Right hindlimb (tissue), 1 donor: ENCODE measurements at regions not wholly inside any gene's neighbourhood (a gene's known extent, or its start where the extent isn't known, plus 50 kb on each side); places are given as distances from the start of the nearest gene placed in this dataset.
"Not testable (repeated sequence)": the region's sequence is repeated elsewhere in the genome, so short reads cannot be mapped to it uniquely, and the experiment has no call there.

ENCODE experiments used
- DNase-seq: peaks from one replicate; pipeline ENCODE4 v3.0.0-alpha.2; 2018

GRCh38 chr7:84729284-84729683, 457.6 kb downstream of the SEMA3D start:
- DNase-seq = no peak

- DNase-seq = no peak
These were observed 464.1 kb downstream of the SEMA3D start for GRCh38 chr7:84722734-84723133.

GRCh38 chr7:84722086-84722485, 464.8 kb downstream of the SEMA3D start:
- DNase-seq = no peak

- DNase-seq = no peak
These were observed 466.3 kb downstream of the SEMA3D start for GRCh38 chr7:84720456-84721097.

- no peak for DNase-seq
These were observed 472.1 kb downstream of the SEMA3D start for GRCh38 chr7:84714765-84715164.

GRCh38 chr7:84712374-84713121, 474.3 kb downstream of the SEMA3D start:
- DNase-seq = no peak

GRCh38 chr7:84710538-84710937, 476.3 kb downstream of the SEMA3D start:
- not testable (repeated sequence) for DNase-seq

- no peak for DNase-seq
These were observed 481.1 kb downstream of the SEMA3D start for GRCh38 chr7:84705706-84706105.

- DNase-seq = no peak
These were observed 481.8 kb downstream of the SEMA3D start for GRCh38 chr7:84705079-84705478.

- DNase-seq = no peak
These were observed 482.5 kb downstream of the SEMA3D start for GRCh38 chr7:84704380-84704779.

GRCh38 chr7:84701524-84702306, 485.1 kb downstream of the SEMA3D start:
- peak; percentile 29 for DNase-seq

GRCh38 chr7:84700563-84701370, 486.1 kb downstream of the SEMA3D start:
- DNase-seq = no peak

- no peak for DNase-seq
These were observed 489.4 kb downstream of the SEMA3D start for GRCh38 chr7:84697506-84697905.

- DNase-seq = no peak
These were observed 493.4 kb downstream of the SEMA3D start for GRCh38 chr7:84693483-84693882.

GRCh38 chr7:84688671-84689070, 494.1 kb upstream of the SEMA3A start:
- no peak for DNase-seq

- DNase-seq = no peak
These were observed 491.8 kb upstream of the SEMA3A start for GRCh38 chr7:84686373-84686772.

GRCh38 chr7:84684836-84685480, 490.4 kb upstream of the SEMA3A start:
- DNase-seq = no peak

- no peak for DNase-seq
These were observed 488.0 kb upstream of the SEMA3A start for GRCh38 chr7:84682543-84682942.

- DNase-seq = no peak
These were observed 484.3 kb upstream of the SEMA3A start for GRCh38 chr7:84678841-84679240.

GRCh38 chr7:84677117-84677732, 482.6 kb upstream of the SEMA3A start:
- DNase-seq = no peak

- no peak for DNase-seq
These were observed 481.0 kb upstream of the SEMA3A start for GRCh38 chr7:84675633-84676034.
